Peyer's patch (tissue), 4 donors: ENCODE measurements at regions not wholly inside any gene's neighbourhood (a gene's known extent, or its start where the extent isn't known, plus 50 kb on each side); places are given as distances from the start of the nearest gene placed in this dataset.

ENCODE experiments used
- DNase-seq, 3 donors: peaks; one replicate each; pipeline ENCODE4 v3.0.0-alpha.2; 2017 to 2019
- H3K27ac ChIP-seq, 4 donors: fragments of 200-600 bp; sonication (generic); one replicate each; pipeline ENCODE4 v1.5.1; 2016 to 2019
- H3K27me3 ChIP-seq, 2 donors: fragments of 200-600 bp; sonication (generic); one replicate each; pipeline ENCODE4 v1.5.1; 2019
- H3K36me3 ChIP-seq, 3 donors: fragments of 200-600 bp; sonication (generic); one replicate each; pipeline ENCODE4 v1.5.1; 2016 to 2019
- H3K4me1 ChIP-seq, 4 donors: fragments of 200-600 bp; sonication (generic); one replicate each; pipeline ENCODE4 v1.5.1; 2016 to 2019
- H3K4me3 ChIP-seq, 4 donors: fragments of 200-600 bp; sonication (generic); 1 replicate in 3 of 4; 2 replicates in 1 of 4; pipeline ENCODE4 v1.5.1; 2016 to 2019; ENCODE audit warnings: mild to moderate bottlenecking in 1 of 4
- H3K9me3 ChIP-seq, 4 donors: fragments of 200-600 bp; sonication (generic); one replicate each; pipeline ENCODE4 v1.5.1; 2016 to 2019; ENCODE audit warnings: mild to moderate bottlenecking in 1 of 4
- CTCF ChIP-seq, 6 experiments: fragments of 450-650 bp in 4 of 6; fragments of 200-600 bp in 2 of 6; sonication (generic) in 1 of 6; IDR thresholded peaks; one replicate each; pipeline ENCODE4 v1.5.1; 2017 to 2019; ENCODE audit warnings: antibody characterized with exemption in 6 of 6, mild to moderate bottlenecking in 3 of 6, moderate library complexity in 1 of 6
- POLR2A ChIP-seq, 2 donors: fragments of 450-650 bp; IDR thresholded peaks; one replicate each; pipeline ENCODE4 v1.5.1; 2017; ENCODE audit warnings: antibody characterized with exemption in 2 of 2, mild to moderate bottlenecking in 2 of 2, moderate library complexity in 2 of 2

GRCh38 chr4:134740290-134740689, 538.7 kb upstream of the PABPC4L start:
- H3K9me3 ChIP-seq: no peaks in the 10 kb centered on the region
- H3K4me3 ChIP-seq: no peak overlapping the region
- no peaks in the 10 kb centered on the region for H3K36me3 ChIP-seq
- no peaks in the 10 kb centered on the region for H3K4me1 ChIP-seq
- no peaks in the 10 kb centered on the region for H3K27me3 ChIP-seq
- no peak overlapping the region for H3K27ac ChIP-seq
- no peak for TF ChIP-seq CTCF (IDR thresholded peaks at IDR 0.05)
- TF ChIP-seq POLR2A (IDR thresholded peaks at IDR 0.05): no peak
- DNase-seq: no peak

- no peak for TF ChIP-seq POLR2A (IDR thresholded peaks at IDR 0.05)
- TF ChIP-seq CTCF (IDR thresholded peaks at IDR 0.05): no peak
- no peaks in the 10 kb centered on the region for H3K4me1 ChIP-seq
- H3K27ac ChIP-seq: no peak overlapping the region
- DNase-seq: no peak
- H3K9me3 ChIP-seq: no peaks in the 10 kb centered on the region
- no peaks in the 10 kb centered on the region for H3K27me3 ChIP-seq
- no peak overlapping the region for H3K4me3 ChIP-seq
- no peaks in the 10 kb centered on the region for H3K36me3 ChIP-seq
These were observed 534.3 kb upstream of the PABPC4L start for GRCh38 chr4:134735901-134736300.

- TF ChIP-seq POLR2A (IDR thresholded peaks at IDR 0.05): no peak
- no peak for TF ChIP-seq CTCF (IDR thresholded peaks at IDR 0.05)
- Histone ChIP-seq H3K9me3 (no peaks in the 10 kb centered on the region), H3K4me3 (no peak overlapping the region), H3K4me1 (no peaks in the 10 kb centered on the region), H3K36me3 (no peaks in the 10 kb centered on the region), H3K27me3 (no peaks in the 10 kb centered on the region), H3K27ac (no peak overlapping the region)
- DNase-seq: no peak
These were observed 526.1 kb upstream of the PABPC4L start for GRCh38 chr4:134727696-134728095.

GRCh38 chr4:134722306-134722705, 520.7 kb upstream of the PABPC4L start:
- Histone ChIP-seq H3K4me1 (no peaks in the 10 kb centered on the region), H3K27ac (no peak overlapping the region), H3K27me3 (no peaks in the 10 kb centered on the region), H3K36me3 (no peaks in the 10 kb centered on the region), H3K9me3 (no peaks in the 10 kb centered on the region), H3K4me3 (no peak overlapping the region)
- no peak for TF ChIP-seq CTCF (IDR thresholded peaks at IDR 0.05)
- no peak for TF ChIP-seq POLR2A (IDR thresholded peaks at IDR 0.05)
- DNase-seq: no peak

GRCh38 chr4:134720030-134720429, 518.4 kb upstream of the PABPC4L start:
- no peak for TF ChIP-seq POLR2A (IDR thresholded peaks at IDR 0.05)

GRCh38 chr4:134708616-134709015, 507.0 kb upstream of the PABPC4L start:
- H3K4me3 ChIP-seq: no peak overlapping the region
- H3K36me3 ChIP-seq: no peaks in the 10 kb centered on the region
- no peaks in the 10 kb centered on the region for H3K27me3 ChIP-seq
- DNase-seq: no peak
- TF ChIP-seq POLR2A (IDR thresholded peaks at IDR 0.05): no peak
- no peak for TF ChIP-seq CTCF (IDR thresholded peaks at IDR 0.05)
- no peak overlapping the region for H3K27ac ChIP-seq
- no peaks in the 10 kb centered on the region for H3K9me3 ChIP-seq
- H3K4me1 ChIP-seq: no peaks in the 10 kb centered on the region

More at GRCh38 chr4:134720030-134720429, 518.4 kb upstream of the PABPC4L start:
- no peaks in the 10 kb centered on the region for H3K27me3 ChIP-seq
- H3K4me3 ChIP-seq: no peak overlapping the region
- H3K4me1 ChIP-seq: no peaks in the 10 kb centered on the region
- no peaks in the 10 kb centered on the region for H3K36me3 ChIP-seq
- H3K27ac ChIP-seq: no peak overlapping the region
- H3K9me3 ChIP-seq: no peaks in the 10 kb centered on the region
- DNase-seq: no peak
